HCT116 (cell line): ENCODE measurements at regions not wholly inside any gene's neighbourhood (a gene's known extent, or its start where the extent isn't known, plus 50 kb on each side); places are given as distances from the start of the nearest gene placed in this dataset.

Experiments
- ATAC-seq: fragments of 200-7000 bp; cut with Tn5 transposase; 2 replicates; pipeline ENCODE4 v1.9.1; 2020; ENCODE audit warnings: mild to moderate bottlenecking, moderate library complexity
- BruUV-seq: library from RNA; stranded (reverse); fragments of 400-500 nt; replicated peaks from 2 replicates; lab custom pipeline; 2021; lab: Mats Ljungman, UMichigan
- CTCF ChIA-PET: fragments of 300-600 bp; sonication (Branson Sonifier 250); formaldehyde crosslinking; loops from one replicate; lab custom pipeline; 2021; ENCODE audit warnings: antibody characterized with exemption; lab: Charles Lee
- POLR2A ChIA-PET: fragments of 300-600, 350-600 bp; sonication (Branson Sonifier 250); formaldehyde crosslinking; loops from one replicate; lab custom pipeline; 2021; ENCODE audit warnings: antibody characterized with exemption; lab: Charles Lee
- RAD21 ChIA-PET, 2 experiments: fragments of 300-600 bp; sonication (Branson Sonifier 250); formaldehyde crosslinking; loops; one replicate each; lab custom pipeline; 2023; ENCODE audit warnings: low total read pairs in 2 of 2; ENCODE audit not compliant: uncharacterized antibody in 2 of 2, unreplicated experiment in 2 of 2, low non-redundant PET in 1 of 2; lab: Charles Lee
- DNase-seq: peaks from one replicate; pipeline ENCODE4 v3.0.0-alpha.2; 2010; ENCODE audit warnings: low read depth, low spot score
- H2AFZ ChIP-seq: fragments of 200-600 bp; shearing (Covaris generic), sonication (generic); 2 replicates; pipeline ENCODE4 v1.6.1; 2017; ENCODE audit warnings: low read depth, mixed run types, mixed read lengths, antibody characterized with exemption, low read length; ENCODE audit not compliant: poor library complexity, severe bottlenecking
- H3K27ac ChIP-seq: 2 replicates; pipeline ENCODE4 v1.5.1; 2012; ENCODE audit warnings: low read depth, low read length
- H3K27me3 ChIP-seq: fragments of 200-600 bp; sonication (generic); 2 replicates; pipeline ENCODE4 v1.6.1; 2016; ENCODE audit warnings: mixed run types, low read length, mixed read lengths; ENCODE audit not compliant: insufficient read depth
- H3K36me3 ChIP-seq, 2 experiments: fragments of 200-500 bp in 1 of 2; fragments of 200-600 bp in 1 of 2; sonication (Bioruptor generic) in 1 of 2; sonication (generic) in 1 of 2; 2 replicates each; pipeline versions ENCODE4 v1.5.1 to v1.6.1; 2014 to 2016; ENCODE audit warnings: low read length in 2 of 2, inconsistent platforms in 1 of 2, mixed read lengths in 1 of 2, mixed run types in 1 of 2; ENCODE audit not compliant: insufficient read depth in 2 of 2, control insufficient read depth in 1 of 2
- H3K4me1 ChIP-seq, 2 experiments: fragments of 200-600 bp in 1 of 2; sonication (generic) in 1 of 2; 2 replicates each; pipeline versions ENCODE4 v1.5.1 to v1.6.1; 2012 to 2017; ENCODE audit warnings: low read length in 2 of 2, inconsistent platforms in 1 of 2, mild to moderate bottlenecking in 1 of 2, mixed read lengths in 1 of 2, mixed run types in 1 of 2, moderate library complexity in 1 of 2; ENCODE audit not compliant: insufficient read depth in 2 of 2, control insufficient read depth in 1 of 2
- H3K4me2 ChIP-seq: fragments of 200-600 bp; sonication (generic); 2 replicates; pipeline ENCODE4 v1.6.1; 2017; ENCODE audit warnings: mixed run types, low read length, mixed read lengths
- H3K4me3 ChIP-seq, 2 experiments: fragments of 200-600 bp in 1 of 2; sonication (generic) in 1 of 2; replicated peaks in 1 of 2; 2 replicates each; pipeline ENCODE4 v1.5.1; 2011 to 2016; ENCODE audit warnings: low read length in 2 of 2, control low read depth in 1 of 2, low read depth in 1 of 2, mild to moderate bottlenecking in 1 of 2, mixed read lengths in 1 of 2, mixed run types in 1 of 2
- H3K79me2 ChIP-seq: fragments of 200-600 bp; sonication (generic); 2 replicates; pipeline ENCODE4 v1.6.1; 2017; ENCODE audit warnings: mild to moderate bottlenecking, mixed run types, low read length, moderate library complexity, mixed read lengths; ENCODE audit not compliant: insufficient read depth
- H3K9ac ChIP-seq: fragments of 200-600 bp; sonication (generic); 2 replicates; pipeline ENCODE4 v1.6.1; 2016; ENCODE audit warnings: low read length, mixed read lengths
- H3K9me2 ChIP-seq: fragments of 200-600 bp; sonication (generic), shearing (Covaris generic); 2 replicates; pipeline ENCODE4 v1.6.1; 2017; ENCODE audit warnings: mixed run types, mild to moderate bottlenecking, moderate library complexity; ENCODE audit not compliant: insufficient read depth
- H3K9me3 ChIP-seq, 2 experiments: fragments of 200-500 bp in 1 of 2; fragments of 200-600 bp in 1 of 2; sonication (Bioruptor generic) in 1 of 2; sonication (generic) in 1 of 2; 2 replicates each; pipeline ENCODE4 v1.6.1; 2014 to 2017; ENCODE audit warnings: low read length in 2 of 2, mixed read lengths in 2 of 2, inconsistent platforms in 1 of 2, low read depth in 1 of 2, mild to moderate bottlenecking in 1 of 2, mixed run types in 1 of 2, moderate library complexity in 1 of 2; ENCODE audit not compliant: control insufficient read depth in 1 of 2, insufficient read depth in 1 of 2
- H4K20me1 ChIP-seq: fragments of 200-600 bp; sonication (generic), shearing (Covaris generic); 2 replicates; pipeline ENCODE4 v1.6.1; 2017; ENCODE audit warnings: mixed run types, mild to moderate bottlenecking, moderate library complexity; ENCODE audit not compliant: insufficient read depth
- CBX3 ChIP-seq: IDR thresholded peaks from 2 replicates; pipeline ENCODE4 v1.6.1; 2012; ENCODE audit warnings: low read depth
- CEBPB ChIP-seq: IDR thresholded peaks from 2 replicates; pipeline ENCODE4 v1.6.1; 2012; ENCODE audit warnings: low read depth
- EGR1 ChIP-seq: IDR thresholded peaks from 2 replicates; pipeline ENCODE4 v1.6.1; 2012; ENCODE audit warnings: low read depth
- ELF1 ChIP-seq: IDR thresholded peaks from 2 replicates; pipeline ENCODE4 v1.6.1; 2012; ENCODE audit warnings: low read depth, borderline replicate concordance
- EZH2 ChIP-seq: fragments of 200-600 bp; sonication (generic); IDR thresholded peaks from 2 replicates; pipeline ENCODE4 v1.6.1; 2017; ENCODE audit warnings: antibody characterized with exemption, mixed run types
- EZH2phosphoT487 ChIP-seq: fragments of 200-600 bp; IDR thresholded peaks from 2 replicates; pipeline ENCODE4 v1.6.1; 2018; ENCODE audit warnings: antibody characterized with exemption, borderline replicate concordance
- FOSL1 ChIP-seq: IDR thresholded peaks from 2 replicates; pipeline ENCODE4 v1.6.1; 2012; ENCODE audit warnings: low read depth
- JUND ChIP-seq: IDR thresholded peaks from 2 replicates; pipeline ENCODE4 v1.6.1; 2012
- POLR2A ChIP-seq: IDR thresholded peaks from 2 replicates; pipeline ENCODE4 v1.7.0; 2011; ENCODE audit warnings: borderline replicate concordance; ENCODE audit not compliant: insufficient read depth, insufficient read length; ENCODE audit errors: extremely low read depth
- POLR2AphosphoS5 ChIP-seq: IDR thresholded peaks from 2 replicates; pipeline ENCODE4 v1.6.1; 2011; ENCODE audit warnings: mild to moderate bottlenecking, low read depth, low read length, moderate library complexity
- RAD21 ChIP-seq: IDR thresholded peaks from 2 replicates; pipeline ENCODE4 v1.6.1; 2012; ENCODE audit warnings: low read depth, mild to moderate bottlenecking
- SIN3A ChIP-seq: IDR thresholded peaks from 2 replicates; pipeline ENCODE4 v1.6.1; 2012; ENCODE audit warnings: low read depth
- SP1 ChIP-seq: IDR thresholded peaks from 2 replicates; pipeline ENCODE4 v1.6.1; 2012; ENCODE audit warnings: low read depth
- SRF ChIP-seq: IDR thresholded peaks from 2 replicates; pipeline ENCODE4 v1.6.1; 2012; ENCODE audit warnings: low read depth
- TCF7L2 ChIP-seq: IDR thresholded peaks from 2 replicates; pipeline ENCODE4 v1.7.0; 2011; ENCODE audit warnings: borderline replicate concordance, inconsistent platforms; ENCODE audit not compliant: insufficient read depth, insufficient read length; ENCODE audit errors: extremely low read depth
- YY1 ChIP-seq: IDR thresholded peaks from 2 replicates; pipeline ENCODE4 v1.6.1; 2011; ENCODE audit warnings: low read length, low read depth, moderate library complexity, mild to moderate bottlenecking; ENCODE audit not compliant: insufficient replicate concordance; ENCODE audit errors: extremely low read depth
- ZFX ChIP-seq: fragments of 450-650 bp; IDR thresholded peaks from 2 replicates; pipeline ENCODE4 v1.6.1; 2017
- intact Hi-C: fragments of 100-400 bp; cut with micrococcal nuclease; formaldehyde crosslinking; loops from 2 replicates; pipeline ENCODE4 v1.10.0; 2022
- TF ChIP-seq, protein P1 (sequence below), 3 experiments: fragments of 200-600 bp in 1 of 3; sonication (generic) in 1 of 3; IDR thresholded peaks in 2 of 3; conservative IDR thresholded peaks in 1 of 3; 2 replicates each; pipeline ENCODE4 v1.5.1; 2012 to 2017; ENCODE audit warnings: low read depth in 2 of 3, low read length in 2 of 3, antibody characterized with exemption in 1 of 3, borderline replicate concordance in 1 of 3, control low read depth in 1 of 3, mild to moderate bottlenecking in 1 of 3, mixed read lengths in 1 of 3, mixed run types in 1 of 3, moderate library complexity in 1 of 3; ENCODE audit not compliant: insufficient read depth in 1 of 3
- TF ChIP-seq, protein P2 (sequence below): IDR thresholded peaks from 2 replicates; pipeline ENCODE4 v1.6.1; 2012
- TF ChIP-seq, protein P3 (sequence below): IDR thresholded peaks from 2 replicates; pipeline ENCODE4 v1.6.1; 2012

DNA sequence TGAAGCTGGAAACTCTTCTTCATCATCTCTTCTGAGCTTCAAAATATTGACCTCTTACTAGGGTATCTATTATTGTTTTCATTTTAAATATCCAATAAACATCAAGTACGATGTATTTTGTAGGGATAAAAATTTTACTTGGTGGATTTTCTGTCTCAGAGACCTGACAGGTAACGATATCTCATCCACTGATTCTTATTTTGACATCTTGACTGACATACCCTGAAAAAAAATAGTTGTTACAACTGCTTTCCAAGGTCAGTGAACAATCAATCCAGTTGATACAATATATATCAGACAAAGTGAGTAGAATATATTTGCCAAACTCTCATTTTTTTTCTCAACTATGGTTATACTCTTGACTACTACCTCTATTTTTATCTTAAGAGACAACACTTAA, 963.7 kb upstream of the CDH2 start:
- no TSS peak for BruUV-seq
- TF ChIP-seq FOSL1 (no peak), EZH2phosphoT487 (no peak), RAD21 (no peak), POLR2A (no peak), SRF (no peak), YY1 (no peak), EGR1 (no peak), CBX3 (no peak), EZH2 (no peak), POLR2AphosphoS5 (no peak), JUND (no peak), CEBPB (no peak), ELF1 (no peak), SIN3A (no peak), ZFX (no peak), SP1 (no peak), TCF7L2 (no peak)
- TF ChIP-seq, protein P1, sequence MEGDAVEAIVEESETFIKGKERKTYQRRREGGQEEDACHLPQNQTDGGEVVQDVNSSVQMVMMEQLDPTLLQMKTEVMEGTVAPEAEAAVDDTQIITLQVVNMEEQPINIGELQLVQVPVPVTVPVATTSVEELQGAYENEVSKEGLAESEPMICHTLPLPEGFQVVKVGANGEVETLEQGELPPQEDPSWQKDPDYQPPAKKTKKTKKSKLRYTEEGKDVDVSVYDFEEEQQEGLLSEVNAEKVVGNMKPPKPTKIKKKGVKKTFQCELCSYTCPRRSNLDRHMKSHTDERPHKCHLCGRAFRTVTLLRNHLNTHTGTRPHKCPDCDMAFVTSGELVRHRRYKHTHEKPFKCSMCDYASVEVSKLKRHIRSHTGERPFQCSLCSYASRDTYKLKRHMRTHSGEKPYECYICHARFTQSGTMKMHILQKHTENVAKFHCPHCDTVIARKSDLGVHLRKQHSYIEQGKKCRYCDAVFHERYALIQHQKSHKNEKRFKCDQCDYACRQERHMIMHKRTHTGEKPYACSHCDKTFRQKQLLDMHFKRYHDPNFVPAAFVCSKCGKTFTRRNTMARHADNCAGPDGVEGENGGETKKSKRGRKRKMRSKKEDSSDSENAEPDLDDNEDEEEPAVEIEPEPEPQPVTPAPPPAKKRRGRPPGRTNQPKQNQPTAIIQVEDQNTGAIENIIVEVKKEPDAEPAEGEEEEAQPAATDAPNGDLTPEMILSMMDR (IDR thresholded peaks at IDR 0.05 in 2 of 3, conservative IDR thresholded peaks at IDR 0.05 in 1 of 3; ENCODE audit: borderline replicate concordance in 1 of 3, insufficient read depth in 1 of 3, low read depth in 2 of 3, low read length in 2 of 3), result no peak
- TF ChIP-seq, protein P2, sequence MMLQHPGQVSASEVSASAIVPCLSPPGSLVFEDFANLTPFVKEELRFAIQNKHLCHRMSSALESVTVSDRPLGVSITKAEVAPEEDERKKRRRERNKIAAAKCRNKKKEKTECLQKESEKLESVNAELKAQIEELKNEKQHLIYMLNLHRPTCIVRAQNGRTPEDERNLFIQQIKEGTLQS, result no peak
- TF ChIP-seq, protein P3, sequence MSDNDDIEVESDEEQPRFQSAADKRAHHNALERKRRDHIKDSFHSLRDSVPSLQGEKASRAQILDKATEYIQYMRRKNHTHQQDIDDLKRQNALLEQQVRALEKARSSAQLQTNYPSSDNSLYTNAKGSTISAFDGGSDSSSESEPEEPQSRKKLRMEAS, result no peak
- TF ChIP-seq, all 23 proteins: peak for 0
- no peak for DNase-seq

More for the DNA sequence above, 963.7 kb upstream of the CDH2 start:
- Histone ChIP-seq H3K9me3 (no peaks in the 10 kb centered on the region; a peak in 1 of 4 replicates), H4K20me1 (no peaks in the 10 kb centered on the region), H2AFZ (no peak overlapping the region), H3K9ac (no peak overlapping the region), H3K4me1 (no peaks in the 10 kb centered on the region), H3K4me3 (no peak overlapping the region), H3K4me2 (no peak overlapping the region), H3K79me2 (no peaks in the 10 kb centered on the region), H3K27ac (no peak overlapping the region), H3K36me3 (no peaks in the 10 kb centered on the region), H3K9me2 (no peaks in the 10 kb centered on the region), H3K27me3 (no peaks in the 10 kb centered on the region)
- no peak for ATAC-seq
- RAD21 ChIA-PET, result no interaction called here
- intact Hi-C loops, result no loop called here
- POLR2A ChIA-PET, result no interaction called here
- CTCF ChIA-PET, result no interaction called here
